Stimulated activated effector memory CD8-positive, alpha-beta T cell treated with anti-CD3 and anti-CD28 coated beads, Interleukin-12 subunit alpha, Interleukin-12 subunit beta, amount 100 ng/mL, for 72 hours (primary cell): ENCODE measurements at regions not wholly inside any gene's neighbourhood (a gene's known extent, or its start where the extent isn't known, plus 50 kb on each side); places are given as distances from the start of the nearest gene placed in this dataset.
"Not testable (repeated sequence)": the region's sequence is repeated elsewhere in the genome, so short reads cannot be mapped to it uniquely, and the experiment has no call there.

Source experiments
- ATAC-seq: fragments of 150-1000 bp; cut with Tn5 transposase; 2 replicates; pipeline ENCODE4 v1.10.0; 2021
- DNase-seq, 2 donors: peaks; one replicate each; pipeline ENCODE4 v3.0.0; 2021 to 2022; ENCODE audit warnings: low spot score in 2 of 2
- H3K27ac Mint-ChIP-seq: one replicate; pipeline ENCODE4 v1.8.0; 2022; ENCODE audit warnings: mild to moderate bottlenecking, mixed read lengths
- H3K36me3 Mint-ChIP-seq: one replicate; pipeline ENCODE4 v1.8.0; 2022; ENCODE audit warnings: mild to moderate bottlenecking, mixed read lengths
- H3K4me1 Mint-ChIP-seq: one replicate; pipeline ENCODE4 v1.8.0; 2022; ENCODE audit warnings: mixed read lengths
- H3K4me3 Mint-ChIP-seq: one replicate; pipeline ENCODE4 v1.8.0; 2022; ENCODE audit warnings: mild to moderate bottlenecking, mixed read lengths
- H3K9me3 Mint-ChIP-seq: one replicate; pipeline ENCODE4 v1.8.0; 2022; ENCODE audit warnings: mixed read lengths

DNA sequence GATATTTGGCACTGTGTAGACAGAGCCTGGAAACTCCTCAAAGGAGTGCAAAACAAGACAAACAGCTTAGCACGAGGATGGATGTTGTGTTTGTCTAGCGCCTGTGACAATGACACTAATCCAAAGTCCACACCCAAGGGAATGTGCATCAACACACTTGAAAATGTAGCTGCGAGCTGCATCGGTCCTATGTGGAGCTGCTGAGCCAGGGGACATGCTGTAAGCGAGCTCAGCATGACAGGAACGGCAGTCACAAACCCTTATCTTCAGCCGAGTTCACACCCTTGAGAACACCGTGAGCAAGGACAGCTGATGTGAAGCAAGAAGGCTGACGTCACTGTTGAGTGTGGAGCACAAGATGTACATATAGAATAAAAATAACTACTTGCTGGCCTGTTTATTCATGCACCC lies 684.3 kb downstream of the QKI start:
- ATAC-seq (no peak), DNase-seq (peak in 1 of 2 donors; percentile 4)
- Mint-ChIP-seq H3K9me3 (no peaks in the 10 kb centered on the region), H3K36me3 (no peaks in the 10 kb centered on the region), H3K27ac (no peak overlapping the region), H3K4me1 (no peaks in the 10 kb centered on the region), H3K4me3 (no peak overlapping the region)

DNA sequence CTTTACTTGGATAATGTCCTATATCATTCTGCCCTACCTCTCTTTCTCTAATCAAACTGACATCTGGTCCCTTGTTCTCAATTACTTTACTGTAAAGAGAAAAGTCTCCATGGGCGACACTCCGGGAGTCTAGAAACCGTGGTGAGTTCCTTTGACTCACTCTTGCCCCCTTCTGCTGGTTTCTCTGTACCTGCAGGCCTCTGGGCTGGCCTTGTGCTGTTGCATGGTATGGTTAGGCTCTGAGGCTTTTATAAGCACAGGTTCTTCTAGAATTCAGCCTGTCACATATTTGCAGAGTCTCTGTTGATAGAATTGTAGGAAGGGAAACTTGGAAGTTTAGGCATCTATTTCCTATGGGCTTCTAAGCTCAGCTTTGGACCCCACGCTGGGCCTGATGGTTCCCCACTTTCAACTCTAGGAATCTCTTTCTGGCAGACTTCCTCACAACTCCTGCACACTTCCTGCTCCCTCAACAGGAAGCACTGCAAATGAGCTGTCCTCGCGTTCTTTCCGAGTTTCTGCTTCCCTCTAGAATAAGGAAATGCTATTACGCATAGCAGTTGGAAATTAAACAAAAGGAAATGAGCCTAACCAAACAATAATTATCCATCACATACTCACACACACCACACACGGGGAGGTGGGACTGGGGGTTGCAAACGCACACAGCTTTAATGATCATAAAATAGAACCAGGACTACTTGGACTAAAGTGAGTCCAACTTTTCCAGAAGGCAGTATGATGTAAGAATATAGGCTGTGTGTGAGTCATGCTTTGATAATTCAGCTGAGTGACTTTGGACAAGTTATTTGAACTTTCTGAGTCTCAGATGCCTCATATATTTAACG lies 683.3 kb downstream of the QKI start:
- no peak overlapping the region for H3K27ac Mint-ChIP-seq
- no peaks in the 10 kb centered on the region for H3K9me3 Mint-ChIP-seq
- no peak overlapping the region for H3K4me3 Mint-ChIP-seq
- H3K36me3 Mint-ChIP-seq, result no peaks in the 10 kb centered on the region
- no peaks in the 10 kb centered on the region for H3K4me1 Mint-ChIP-seq
- DNase-seq, result no peak
- ATAC-seq, result no peak

DNA sequence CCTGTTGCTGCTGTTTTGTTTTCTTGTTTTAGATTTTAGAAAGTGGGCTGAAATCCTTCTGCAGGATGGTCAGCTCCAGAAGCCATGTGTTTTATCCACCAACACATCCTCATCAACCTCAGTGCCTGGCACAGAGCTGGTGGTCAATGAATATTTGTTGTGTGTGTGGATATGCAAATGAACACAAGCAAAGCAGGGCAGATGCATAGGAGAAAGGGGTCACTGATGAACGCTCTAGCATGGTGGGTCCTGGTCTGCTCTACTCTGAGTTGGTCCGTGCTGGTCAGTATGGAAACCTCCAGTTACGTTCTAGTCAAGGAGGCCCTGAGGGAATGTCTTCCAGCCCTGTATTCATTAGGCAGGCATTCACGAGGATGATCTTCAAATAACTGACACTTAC lies 682.5 kb downstream of the QKI start:
- H3K9me3 Mint-ChIP-seq, result no peaks in the 10 kb centered on the region
- H3K4me1 Mint-ChIP-seq, result no peaks in the 10 kb centered on the region
- DNase-seq (no peak), ATAC-seq (no peak)
- H3K4me3 Mint-ChIP-seq, result no peak overlapping the region
- no peak overlapping the region for H3K27ac Mint-ChIP-seq
- no peaks in the 10 kb centered on the region for H3K36me3 Mint-ChIP-seq

DNA sequence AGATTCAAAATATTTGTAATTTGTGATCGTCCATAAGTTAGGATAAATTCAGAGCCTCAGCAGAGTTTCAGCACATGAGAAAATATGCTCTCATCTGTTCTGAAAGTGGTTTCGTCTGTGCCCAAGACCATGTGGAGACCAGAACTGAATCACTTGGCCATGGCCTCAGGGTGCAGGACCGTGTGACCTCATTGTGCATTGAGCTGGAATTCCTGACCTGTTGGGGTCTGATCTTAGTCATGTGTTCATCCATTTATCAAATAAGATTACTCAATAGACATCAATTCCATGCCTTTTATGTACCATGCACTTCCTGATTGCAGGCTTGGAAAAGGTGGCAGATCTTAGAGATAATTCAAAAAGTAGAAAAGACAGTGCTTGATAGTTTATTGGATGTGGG lies 680.5 kb downstream of the QKI start:
- DNase-seq (no peak), ATAC-seq (no peak)
- no peaks in the 10 kb centered on the region for H3K36me3 Mint-ChIP-seq
- H3K27ac Mint-ChIP-seq, result no peak overlapping the region
- peaks cover 3% of the 10 kb centered on the region for H3K9me3 Mint-ChIP-seq
- no peaks in the 10 kb centered on the region for H3K4me1 Mint-ChIP-seq
- no peak overlapping the region for H3K4me3 Mint-ChIP-seq

DNA sequence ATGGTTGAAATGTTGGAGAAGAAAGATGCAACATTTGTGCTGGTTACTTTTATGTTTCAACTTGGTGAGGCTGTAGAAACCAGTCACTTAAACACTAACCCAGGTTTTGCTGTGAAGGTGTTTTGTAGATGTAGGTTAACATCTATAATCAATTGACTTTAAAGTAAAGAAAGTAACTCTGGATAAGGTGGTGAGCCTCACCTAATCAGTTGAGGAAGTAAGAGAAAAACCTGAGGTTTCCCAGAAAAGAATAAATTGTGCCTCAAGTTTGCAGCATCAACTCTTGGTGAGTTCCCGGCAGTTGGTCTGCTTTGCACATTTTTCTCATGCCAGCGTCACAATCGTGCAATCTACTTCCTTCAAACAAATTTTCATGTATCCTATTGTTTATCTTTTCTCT lies 673.4 kb downstream of the QKI start:
- ATAC-seq (no peak), DNase-seq (no peak)
- H3K4me1 Mint-ChIP-seq, result peaks cover 8% of the 10 kb centered on the region
- peaks cover 9% of the 10 kb centered on the region for H3K9me3 Mint-ChIP-seq
- no peaks in the 10 kb centered on the region for H3K36me3 Mint-ChIP-seq
- H3K27ac Mint-ChIP-seq, result no peak overlapping the region
- no peak overlapping the region for H3K4me3 Mint-ChIP-seq

DNA sequence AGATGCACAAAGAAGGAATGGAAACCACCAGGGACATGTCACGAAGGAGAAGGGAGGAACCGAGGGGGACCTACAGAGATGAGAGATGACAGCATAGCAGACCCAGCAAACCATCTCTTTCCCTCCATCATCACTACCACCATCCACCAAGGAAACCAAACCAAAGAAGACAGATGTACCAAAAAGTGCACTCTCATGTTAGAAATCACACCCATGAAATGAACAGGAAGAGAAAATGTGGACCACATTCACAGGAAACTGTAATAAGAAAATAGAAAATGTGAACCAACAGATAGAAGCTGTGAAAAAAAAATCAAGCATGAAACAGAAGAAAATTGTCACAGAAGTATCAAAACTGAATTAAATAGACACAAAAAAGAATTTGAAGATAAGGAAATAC lies 672.7 kb downstream of the QKI start:
- DNase-seq (no peak), ATAC-seq (no peak)
- Mint-ChIP-seq H3K4me3 (no peak overlapping the region), H3K9me3 (peaks cover 9% of the 10 kb centered on the region), H3K27ac (no peak overlapping the region), H3K4me1 (peaks cover 8% of the 10 kb centered on the region), H3K36me3 (no peaks in the 10 kb centered on the region)

DNA sequence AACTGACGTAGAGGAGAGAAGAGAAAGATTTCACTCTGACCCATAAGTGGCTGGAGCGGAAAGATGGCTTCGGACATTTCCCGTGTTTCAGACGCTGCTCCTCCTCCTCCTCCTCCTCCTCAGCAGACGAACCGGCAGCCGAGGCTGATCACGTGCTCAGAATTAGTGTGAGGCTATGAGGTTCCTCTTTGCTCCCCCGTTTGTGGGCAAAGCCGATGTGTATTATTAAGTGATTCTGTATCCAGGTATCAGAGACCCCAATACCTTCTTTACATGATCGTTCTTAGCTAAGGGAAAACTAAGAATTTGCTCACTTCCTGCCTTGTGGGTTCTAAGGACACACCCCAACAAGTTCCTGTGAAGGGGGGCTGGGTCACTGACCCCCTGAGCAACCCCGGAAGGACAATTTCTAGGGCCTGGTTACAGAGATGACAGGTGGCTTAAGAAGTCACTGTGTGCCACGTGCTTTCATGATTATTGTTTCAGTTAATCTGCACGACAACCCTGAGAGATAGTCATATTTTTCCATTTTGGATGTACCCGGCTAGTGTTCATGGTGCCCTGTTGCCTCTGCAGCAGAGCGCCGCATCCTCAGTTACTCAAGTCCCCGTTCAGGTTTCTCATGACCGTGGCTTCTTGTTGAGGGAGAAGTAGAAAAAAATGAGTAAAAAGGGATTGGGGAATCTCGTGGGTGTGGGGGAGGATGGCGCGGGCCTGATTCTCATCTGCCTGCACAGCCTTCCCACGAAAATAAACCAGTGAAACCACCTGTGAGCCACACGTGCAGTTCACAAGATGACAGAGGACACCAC lies 671.8 kb downstream of the QKI start:
- H3K9me3 Mint-ChIP-seq, result peaks cover 9% of the 10 kb centered on the region
- peaks cover 8% of the 10 kb centered on the region for H3K4me1 Mint-ChIP-seq
- ATAC-seq (no peak), DNase-seq (no peak)
- no peak overlapping the region for H3K27ac Mint-ChIP-seq
- no peaks in the 10 kb centered on the region for H3K36me3 Mint-ChIP-seq
- H3K4me3 Mint-ChIP-seq, result no peak overlapping the region

DNA sequence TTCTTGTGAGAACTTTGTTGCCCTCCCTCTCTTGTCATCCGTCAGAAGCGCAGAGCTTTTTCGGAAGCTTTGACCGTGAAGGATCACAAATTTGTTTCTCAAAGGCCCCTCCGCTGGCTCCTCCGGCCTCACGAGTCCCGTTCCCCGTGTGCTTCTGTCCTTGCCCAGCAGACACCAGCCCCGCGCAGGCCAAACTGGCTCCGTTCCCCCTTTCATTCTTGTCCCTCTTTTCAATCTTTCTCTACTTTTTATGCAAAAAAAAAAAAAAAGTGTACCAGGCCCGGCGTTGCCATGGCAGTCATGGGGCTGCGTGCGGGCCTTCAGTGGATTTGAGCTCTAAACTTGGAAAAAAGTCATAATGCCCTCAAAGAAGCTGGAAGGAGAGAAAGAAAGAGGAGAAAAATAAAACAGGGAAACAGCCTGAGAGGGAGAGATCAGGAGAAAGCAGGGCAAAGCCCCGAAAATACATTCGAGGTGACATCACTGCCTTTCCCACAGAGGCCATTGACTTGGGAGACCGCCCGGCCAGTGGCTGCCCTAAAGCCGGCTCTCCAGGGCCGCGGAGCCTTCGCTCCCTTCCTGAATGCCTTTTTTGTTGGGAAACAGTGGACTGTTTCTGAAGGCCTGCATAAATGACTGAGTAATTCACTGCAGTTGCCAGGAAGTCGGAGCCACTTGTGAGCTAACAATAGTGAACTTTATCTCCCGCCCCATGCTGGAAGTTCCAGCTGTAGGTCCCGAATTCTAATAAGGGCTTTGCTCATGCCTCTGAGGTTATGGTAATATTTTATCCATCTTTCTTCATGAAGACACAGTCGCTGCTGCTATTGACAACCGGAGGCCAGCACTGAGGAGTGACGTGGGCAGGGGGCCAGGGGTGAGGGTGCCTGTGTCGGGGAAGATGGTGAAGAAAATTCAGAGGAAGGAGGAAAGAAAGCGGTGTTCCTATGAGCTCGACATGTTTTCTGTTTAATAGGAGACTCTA lies 670.9 kb downstream of the QKI start:
- no peak overlapping the region for H3K27ac Mint-ChIP-seq
- H3K4me3 Mint-ChIP-seq, result no peak overlapping the region
- peaks cover 8% of the 10 kb centered on the region for H3K4me1 Mint-ChIP-seq
- ATAC-seq, result no peak
- H3K36me3 Mint-ChIP-seq, result no peaks in the 10 kb centered on the region
- peaks cover 8% of the 10 kb centered on the region for H3K9me3 Mint-ChIP-seq
- DNase-seq, result no peak

DNA sequence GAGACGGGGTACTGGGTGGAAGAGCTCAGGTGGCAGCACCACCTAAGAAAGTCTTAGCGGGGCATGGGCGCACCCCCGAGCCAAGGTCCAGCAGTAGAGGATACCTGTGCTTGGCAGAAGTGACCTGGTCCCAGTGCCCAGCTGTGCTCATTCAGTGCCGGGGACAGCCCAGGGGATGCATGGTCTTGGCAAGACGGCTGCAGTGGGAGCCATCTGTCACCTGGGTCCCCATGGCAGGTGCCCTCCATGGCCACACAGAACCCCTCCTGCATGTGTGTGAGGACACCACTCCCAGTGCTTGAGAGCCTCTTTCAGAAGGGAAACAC lies 664.7 kb downstream of the QKI start:
- no peaks in the 10 kb centered on the region for H3K36me3 Mint-ChIP-seq
- H3K4me3 Mint-ChIP-seq, result no peak overlapping the region
- no peaks in the 10 kb centered on the region for H3K4me1 Mint-ChIP-seq
- H3K9me3 Mint-ChIP-seq, result peaks cover 4% of the 10 kb centered on the region
- no peak overlapping the region for H3K27ac Mint-ChIP-seq
- ATAC-seq (peak; percentile 16), DNase-seq (no peak)

DNA sequence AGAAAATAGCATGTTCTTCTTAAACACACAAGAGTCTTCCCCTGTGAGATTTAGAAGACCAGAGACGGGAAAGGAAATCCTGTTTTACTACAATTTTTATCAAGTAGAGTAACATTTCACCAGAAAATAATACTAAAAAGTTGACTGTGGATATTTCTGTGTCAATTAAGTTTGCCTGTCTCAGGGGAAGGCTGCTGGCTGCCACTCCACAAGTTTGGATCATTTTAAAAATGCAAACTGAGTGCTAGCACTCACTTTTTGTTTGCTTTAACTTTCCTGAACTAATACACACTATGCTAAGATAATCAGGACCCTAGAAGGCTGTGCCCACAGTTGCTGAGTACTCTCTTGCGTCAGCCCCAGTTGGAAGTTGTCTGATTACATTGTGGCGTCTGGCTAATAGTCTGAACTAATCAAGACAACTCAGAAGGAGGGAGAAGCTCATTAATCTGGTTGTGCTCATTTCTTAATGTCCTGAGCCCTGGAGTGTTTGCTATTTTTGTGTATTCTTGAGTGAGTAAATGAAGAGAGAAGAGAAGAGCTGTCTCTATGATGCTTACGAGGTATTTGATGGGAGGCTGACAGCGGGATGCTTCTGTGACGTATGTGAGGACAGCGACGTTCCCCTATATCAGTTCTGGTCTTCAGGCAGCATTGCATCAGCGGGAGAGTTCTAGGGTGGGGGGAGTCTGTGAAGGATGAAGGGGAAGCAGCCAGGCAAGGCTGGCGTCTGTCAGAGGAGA lies 664.2 kb downstream of the QKI start:
- ATAC-seq (no peak), DNase-seq (no peak)
- Mint-ChIP-seq H3K4me3 (no peak overlapping the region), H3K4me1 (no peaks in the 10 kb centered on the region), H3K9me3 (peaks cover 4% of the 10 kb centered on the region), H3K36me3 (no peaks in the 10 kb centered on the region), H3K27ac (no peak overlapping the region)

DNA sequence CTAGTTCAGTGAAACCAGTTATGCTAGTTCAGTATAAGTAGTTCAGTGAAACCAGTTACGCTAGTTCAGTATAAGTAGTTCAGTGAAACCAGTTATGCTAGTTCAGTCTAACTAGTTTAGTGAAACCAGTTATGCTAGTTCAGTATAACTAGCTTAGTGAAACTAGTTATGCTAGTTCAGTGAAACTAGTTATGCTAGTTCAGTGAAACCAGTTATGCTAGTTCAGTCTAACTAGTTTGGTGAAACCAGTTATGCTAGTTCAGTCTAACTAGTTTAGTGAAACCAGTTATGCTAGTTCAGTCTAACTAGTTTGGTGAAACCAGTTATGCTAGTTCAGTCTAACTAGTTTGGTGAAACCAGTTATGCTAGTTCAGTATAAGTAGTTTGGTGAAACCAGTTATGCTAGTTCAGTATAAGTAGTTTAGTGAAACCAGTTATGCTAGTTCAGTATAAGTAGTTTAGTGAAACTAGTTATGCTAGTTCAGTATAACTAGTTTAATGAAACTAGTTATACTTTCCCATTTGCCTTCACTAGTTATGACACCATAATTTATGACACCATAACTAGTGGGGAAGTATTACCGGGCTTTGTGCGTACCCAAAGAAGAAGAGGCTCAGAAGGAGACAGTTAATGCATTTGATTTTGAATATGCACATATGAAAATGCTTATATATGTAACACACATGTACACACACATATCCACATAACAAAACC lies 662.5 kb downstream of the QKI start:
- H3K4me1 Mint-ChIP-seq, H3K9me3 Mint-ChIP-seq, H3K36me3 Mint-ChIP-seq, H3K27ac Mint-ChIP-seq, ATAC-seq, H3K4me3 Mint-ChIP-seq, DNase-seq: not testable (repeated sequence)

DNA sequence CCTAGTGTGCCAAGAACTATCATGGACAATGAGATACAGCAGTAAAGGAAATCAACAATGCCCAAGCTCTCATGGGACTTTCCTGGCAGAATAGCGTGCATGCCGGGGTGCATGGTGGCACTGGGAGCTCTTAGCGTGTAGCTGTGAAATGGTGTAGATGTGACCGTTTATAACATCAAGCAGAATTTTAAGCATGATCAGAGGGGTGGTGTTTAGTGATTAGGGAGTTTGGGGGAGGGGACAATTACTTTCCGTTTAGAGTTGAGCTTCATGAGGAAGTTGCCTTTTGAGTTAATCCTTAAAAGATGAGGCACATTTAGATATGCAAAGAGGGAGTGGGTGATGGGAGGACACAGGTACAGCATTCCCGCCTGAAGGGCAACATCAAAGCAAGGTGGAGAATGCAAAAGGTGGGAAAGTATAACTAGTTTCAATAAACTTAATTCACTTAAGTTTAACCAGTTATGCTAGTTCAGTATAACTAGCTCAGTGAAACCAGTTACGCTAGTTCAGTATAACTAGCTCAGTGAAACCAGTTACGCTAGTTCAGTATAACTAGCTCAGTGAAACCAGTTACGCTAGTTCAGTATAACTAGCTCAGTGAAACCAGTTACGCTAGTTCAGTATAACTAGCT lies 661.6 kb downstream of the QKI start:
- peaks cover 8% of the 10 kb centered on the region for H3K9me3 Mint-ChIP-seq
- no peaks in the 10 kb centered on the region for H3K36me3 Mint-ChIP-seq
- ATAC-seq, result no peak

DNA sequence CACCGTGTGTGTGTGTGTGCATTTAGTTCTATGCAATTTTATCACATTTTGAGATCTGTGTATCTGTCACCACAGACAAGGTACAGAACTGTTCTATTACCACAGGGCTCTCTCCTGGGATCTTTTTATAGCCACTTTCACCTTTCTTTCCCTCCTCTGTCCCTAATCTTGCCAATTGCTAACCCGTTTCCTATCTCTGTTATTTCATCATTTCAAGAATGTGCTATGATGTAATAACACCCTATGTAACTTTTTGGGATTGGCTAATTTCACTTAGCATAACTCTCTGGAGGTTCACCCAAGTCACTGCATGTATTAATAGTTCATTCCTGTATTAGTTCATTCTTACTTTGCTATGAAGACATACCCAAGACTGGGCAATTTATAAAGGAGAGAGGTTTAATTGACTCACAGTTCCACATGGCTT lies 657.7 kb downstream of the QKI start:
- DNase-seq, result no peak
- ATAC-seq, result no peak

More for the DNA sequence above, 661.6 kb downstream of the QKI start:
- Mint-ChIP-seq H3K27ac (no peak overlapping the region), H3K4me1 (no peaks in the 10 kb centered on the region), H3K4me3 (no peak overlapping the region)
- DNase-seq, result no peak

More for the DNA sequence above, 657.7 kb downstream of the QKI start:
- H3K4me1 Mint-ChIP-seq, result no peaks in the 10 kb centered on the region
- H3K27ac Mint-ChIP-seq, result no peak overlapping the region
- peaks cover 8% of the 10 kb centered on the region for H3K9me3 Mint-ChIP-seq
- no peak overlapping the region for H3K4me3 Mint-ChIP-seq
- no peaks in the 10 kb centered on the region for H3K36me3 Mint-ChIP-seq
